HG03575 (cell line): ENCODE measurements at regions not wholly inside any gene's neighbourhood (a gene's known extent, or its start where the extent isn't known, plus 50 kb on each side); places are given as distances from the start of the nearest gene placed in this dataset.

Experiments used
- ATAC-seq: cut with Tn5 transposase; IDR thresholded peaks from one replicate; pipeline ENCODE4 v1.9.1; 2021; ENCODE audit not compliant: unreplicated experiment, insufficient number of reproducible peaks, low FRiP score; ENCODE audit errors: extremely low read depth

DNA sequence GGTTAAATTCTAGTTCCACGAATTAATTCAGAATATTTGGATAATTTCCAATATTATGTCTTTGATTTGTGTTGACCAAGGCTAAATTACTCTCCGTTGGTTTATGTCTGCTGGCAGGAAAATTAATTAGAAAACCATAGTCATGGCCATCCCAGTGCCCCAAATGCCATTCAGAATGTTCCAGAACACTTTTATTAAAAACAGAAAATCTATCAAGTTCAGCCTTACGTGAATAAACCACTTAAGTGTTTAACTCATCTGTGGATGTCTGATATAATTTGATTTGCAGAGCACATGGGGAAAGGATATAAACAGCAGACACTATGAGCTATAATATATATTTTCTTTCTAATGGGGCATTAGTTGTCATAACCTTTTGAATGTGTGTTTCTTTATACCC lies 480.7 kb downstream of the MRPL39 start:
- no peak for ATAC-seq

DNA sequence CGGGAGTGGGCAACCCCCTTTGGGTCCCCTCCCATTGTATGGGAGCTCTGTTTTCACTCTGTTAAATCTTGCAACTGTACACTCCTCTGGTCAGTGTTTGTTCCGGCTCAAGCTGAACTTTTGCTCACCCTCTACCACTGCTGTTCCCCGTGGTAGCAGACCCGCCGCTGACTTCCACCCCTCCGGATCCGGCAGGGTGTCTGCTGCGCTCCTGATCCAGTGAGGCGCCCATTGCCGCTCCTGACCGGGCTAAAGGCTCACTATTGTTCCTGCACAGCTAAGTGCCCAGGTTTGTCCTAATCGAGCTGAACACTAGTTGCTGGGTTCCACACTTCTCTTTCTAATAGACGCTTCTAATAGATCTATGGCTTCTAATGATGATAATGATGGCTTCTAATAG lies 488.6 kb downstream of the MRPL39 start:
- no peak for ATAC-seq

DNA sequence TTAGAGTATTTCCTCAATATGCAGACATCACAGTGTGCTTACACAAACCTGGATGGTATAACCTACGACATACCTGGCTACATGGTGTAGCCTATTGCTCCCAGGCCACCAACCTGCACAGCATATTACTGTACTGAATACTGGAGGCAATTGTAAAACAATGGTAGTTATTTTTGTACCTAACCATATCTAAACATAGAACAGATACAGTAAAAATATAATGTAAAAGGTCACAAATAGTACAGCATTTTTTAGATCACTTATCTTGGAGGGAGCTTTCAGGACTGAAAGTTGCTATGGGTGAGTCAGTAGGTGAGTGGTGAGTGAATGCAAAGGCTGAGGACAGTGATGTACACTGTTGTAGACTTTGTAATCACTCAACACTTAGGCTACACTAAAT lies 492.3 kb downstream of the MRPL39 start:
- peak; percentile 77 for ATAC-seq

DNA sequence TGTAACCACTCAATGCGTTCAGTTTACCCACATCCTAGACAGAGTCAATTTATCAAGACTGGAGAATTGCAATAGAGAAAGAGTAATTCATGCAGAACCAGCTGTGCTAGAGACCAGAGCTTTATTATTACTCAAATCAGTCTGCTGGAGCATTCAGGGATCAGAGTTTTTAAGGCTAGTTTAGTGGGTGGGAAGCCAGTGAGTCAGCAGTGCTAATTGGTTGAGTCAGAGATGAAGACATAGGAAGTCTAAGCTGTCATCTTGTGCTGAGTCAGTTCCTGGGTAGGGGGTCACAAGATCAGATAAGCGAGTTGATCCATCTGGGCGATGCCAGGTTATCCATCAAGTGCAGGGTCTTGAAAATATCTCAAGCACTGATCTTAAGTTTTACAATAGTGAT lies 499.6 kb downstream of the MRPL39 start:
- no peak for ATAC-seq

DNA sequence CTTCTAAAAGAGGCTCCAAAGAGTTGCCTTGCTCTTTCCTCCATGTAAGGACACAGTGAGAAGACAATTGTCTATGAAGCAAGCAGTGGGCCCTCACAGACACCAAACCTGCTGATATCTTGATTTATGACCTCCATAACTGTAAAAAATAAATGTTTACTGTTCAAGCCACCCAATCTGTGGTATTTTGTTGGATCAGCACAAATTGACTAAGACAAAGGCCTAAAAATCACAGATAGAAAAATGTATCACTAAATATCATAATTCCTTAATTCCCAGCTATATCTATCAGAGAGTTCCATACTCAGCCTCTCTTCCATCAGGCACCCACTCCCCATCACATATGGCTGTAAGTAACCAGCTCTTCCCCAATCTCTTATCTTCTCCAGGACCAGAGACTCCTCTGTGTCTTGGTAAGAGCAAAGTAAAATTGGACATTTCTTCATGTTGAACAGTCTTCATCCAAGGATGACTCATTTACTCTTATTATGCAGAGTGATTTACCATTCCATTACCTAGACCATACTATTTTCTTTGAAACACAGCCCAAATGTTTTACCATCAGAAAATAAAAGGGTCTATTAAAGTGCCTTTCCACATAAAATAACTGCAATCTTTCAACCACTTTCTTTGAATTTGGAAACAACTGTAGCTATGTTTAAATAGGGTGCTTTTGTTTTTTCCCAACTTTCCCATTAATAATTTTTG lies 503.6 kb downstream of the MRPL39 start:
- ATAC-seq = no peak

DNA sequence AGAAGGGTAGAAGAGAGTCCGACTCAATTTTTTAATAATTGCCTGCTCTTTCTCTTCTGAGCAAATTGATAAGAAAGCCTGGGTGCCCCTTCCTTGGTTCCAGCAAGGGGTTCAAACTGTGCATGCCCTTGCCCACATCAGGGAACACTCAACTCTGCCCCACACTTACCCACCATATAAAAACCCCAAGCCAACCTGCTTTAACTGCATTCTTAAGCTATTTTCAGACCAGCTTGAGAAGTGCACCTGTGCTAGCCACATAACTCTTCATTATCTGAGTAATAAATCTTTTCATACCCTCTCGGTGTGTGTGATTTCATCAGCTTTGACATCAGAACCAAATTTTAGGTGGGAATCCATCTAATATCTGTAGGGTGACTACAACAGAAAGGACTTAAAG lies 509.6 kb downstream of the MRPL39 start:
- ATAC-seq = no peak

DNA sequence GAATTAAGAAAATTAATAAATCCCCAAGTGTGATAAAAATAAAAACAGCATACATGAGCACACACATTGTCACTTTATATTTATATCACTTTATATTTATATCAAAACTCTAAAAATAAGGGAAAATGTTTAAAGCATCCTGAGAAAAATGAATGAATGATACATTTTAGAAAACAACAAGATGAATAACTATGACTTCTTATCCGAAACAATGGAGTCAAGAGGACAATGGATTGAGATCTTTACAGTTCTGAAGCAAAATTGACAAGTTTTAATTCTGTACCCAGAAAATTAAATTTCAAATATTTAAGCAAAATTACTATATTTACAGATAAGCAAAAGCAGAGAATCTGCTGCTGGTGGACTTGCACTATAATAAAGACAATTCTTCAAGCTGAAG lies 512.6 kb downstream of the MRPL39 start:
- ATAC-seq = no peak

DNA sequence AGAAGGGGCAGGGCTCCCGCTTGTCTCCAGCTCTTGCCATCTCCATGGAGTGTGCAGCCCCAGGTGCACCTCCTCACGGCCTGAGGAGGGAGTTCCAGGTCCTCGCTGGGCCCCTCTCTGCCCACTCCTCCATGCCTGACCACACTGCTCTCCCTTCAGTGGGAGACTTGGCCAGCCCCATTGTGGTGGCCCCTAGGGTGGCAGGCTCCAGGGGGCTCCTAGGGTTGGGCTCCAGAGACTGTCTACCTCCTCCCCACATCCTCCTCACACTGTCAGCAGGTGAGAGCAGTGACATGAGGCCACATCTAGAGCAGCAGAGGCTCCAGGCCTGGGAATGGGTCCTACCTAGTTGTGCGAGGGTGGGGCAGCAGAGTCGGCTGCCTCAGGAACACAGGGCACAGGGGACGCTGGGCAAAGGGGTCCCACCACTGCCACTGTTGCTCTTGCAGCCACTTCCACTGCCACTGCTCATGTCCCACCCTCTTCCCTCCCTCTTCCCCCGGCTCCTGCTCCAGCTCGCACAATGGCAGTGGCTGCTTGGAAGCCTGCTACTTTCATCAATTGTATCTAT lies 514.8 kb downstream of the MRPL39 start:
- no peak for ATAC-seq

DNA sequence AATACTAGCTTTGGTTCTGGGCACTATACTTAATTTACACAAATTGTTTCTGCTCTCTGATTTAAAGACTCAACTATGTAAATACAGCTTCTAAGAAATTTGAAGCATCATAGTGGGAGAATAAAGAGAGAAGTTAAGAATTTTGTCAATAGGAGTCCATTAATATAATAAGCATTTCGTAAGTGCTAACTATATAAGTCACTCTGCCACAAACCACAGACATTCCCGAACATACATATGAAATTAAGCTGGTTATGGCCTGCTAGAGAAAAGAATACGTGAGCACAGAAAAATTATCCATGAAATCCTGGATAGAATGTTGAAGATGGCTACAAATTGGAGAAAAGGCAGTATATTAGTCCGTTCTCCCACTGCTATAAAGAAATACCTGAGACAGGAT lies 526.2 kb downstream of the MRPL39 start:
- ATAC-seq = no peak

DNA sequence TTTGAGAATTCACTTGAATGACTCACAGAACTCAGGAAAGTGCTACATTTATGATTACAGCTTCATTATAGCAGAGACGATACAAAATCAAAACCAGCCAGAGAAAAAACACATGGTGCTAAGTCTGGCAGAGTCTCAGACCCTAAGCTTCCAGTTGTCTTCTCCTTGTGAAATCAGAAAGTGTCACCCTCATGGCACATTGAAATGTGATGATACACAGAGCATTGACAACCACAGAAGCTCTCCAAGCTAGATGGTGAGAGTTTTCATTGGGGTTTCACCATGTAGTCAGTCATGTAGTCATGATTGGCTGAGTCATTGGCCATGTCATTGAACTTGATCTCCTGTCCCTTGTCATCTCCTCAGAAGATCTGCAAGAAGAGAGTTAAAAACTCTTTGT lies 526.6 kb downstream of the MRPL39 start:
- ATAC-seq = no peak

DNA sequence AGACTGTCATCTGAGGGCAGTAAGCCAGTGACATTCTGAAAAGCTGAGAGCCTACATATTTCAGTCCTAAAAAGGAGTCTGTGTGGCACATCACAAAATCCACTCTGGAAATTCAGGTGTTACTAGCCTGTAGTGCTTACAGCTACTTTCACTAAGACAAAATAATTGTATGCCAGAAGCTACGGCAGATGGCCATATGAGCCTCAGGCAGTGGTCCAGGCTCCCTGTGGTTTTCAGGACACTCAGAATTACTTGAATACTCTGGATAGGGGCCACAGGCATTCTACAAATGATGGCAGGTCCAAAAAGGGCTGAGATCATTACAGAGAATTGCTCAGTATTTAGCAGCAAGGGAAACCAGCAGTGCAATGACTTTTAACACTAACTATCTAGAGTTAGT lies 527.1 kb downstream of the MRPL39 start:
- ATAC-seq = no peak

DNA sequence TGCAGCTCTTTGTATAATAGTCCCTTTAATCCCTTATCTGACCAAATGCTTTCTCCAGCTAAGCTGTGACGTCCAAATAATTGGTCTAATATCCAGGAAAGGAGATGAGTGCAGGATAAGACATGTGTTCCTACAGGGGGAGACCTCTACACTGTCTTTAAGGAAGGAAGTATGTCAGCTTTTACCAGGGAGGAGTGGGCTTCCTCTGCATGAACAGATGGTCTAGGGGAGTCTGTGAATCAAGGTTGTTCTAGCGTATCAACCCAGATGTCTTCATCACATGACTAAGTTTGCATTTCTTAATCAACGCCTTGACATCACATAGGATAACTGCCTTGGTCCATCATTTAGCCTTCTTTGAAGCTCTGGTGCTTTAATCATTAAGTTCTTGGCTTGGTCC lies 528.2 kb downstream of the MRPL39 start:
- no peak for ATAC-seq

DNA sequence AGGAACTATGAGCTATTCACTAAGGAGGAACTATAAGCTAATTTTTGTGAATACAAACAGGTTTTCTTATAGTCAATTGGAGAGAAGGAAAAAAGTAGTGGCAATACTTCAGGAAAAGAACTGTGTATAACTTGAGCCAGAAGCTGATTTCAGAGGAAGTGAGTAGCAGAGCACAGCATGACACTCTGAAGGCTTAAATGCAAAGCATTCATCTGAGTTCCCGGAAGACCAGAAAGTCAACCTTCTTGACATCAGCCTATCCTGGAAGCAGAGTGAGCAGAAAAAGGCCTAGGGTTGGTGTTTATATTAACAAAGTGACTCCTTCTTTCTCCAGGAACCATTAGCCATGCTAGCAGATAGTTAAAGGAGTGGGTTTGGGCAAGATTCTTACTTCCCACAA lies 545.2 kb downstream of the MRPL39 start:
- ATAC-seq = no peak

DNA sequence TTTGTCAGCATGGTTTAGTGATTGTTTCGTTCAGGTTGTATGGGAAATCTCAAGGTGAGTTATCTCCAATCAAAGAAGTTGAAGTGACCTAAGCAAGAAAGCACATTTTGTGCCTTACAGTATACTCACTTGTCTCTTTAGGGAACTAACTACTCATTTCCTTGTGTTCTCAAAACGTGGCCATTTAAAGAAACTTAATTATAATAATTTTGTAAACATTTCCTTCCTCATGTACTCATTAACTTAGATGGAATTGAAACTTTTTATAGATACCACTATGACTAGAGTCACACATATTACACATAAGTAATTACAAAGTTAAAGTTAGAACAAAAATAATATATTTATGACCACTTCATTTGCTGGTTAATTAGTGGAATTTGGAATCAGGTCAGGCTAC lies 552.6 kb downstream of the MRPL39 start:
- ATAC-seq = no peak

DNA sequence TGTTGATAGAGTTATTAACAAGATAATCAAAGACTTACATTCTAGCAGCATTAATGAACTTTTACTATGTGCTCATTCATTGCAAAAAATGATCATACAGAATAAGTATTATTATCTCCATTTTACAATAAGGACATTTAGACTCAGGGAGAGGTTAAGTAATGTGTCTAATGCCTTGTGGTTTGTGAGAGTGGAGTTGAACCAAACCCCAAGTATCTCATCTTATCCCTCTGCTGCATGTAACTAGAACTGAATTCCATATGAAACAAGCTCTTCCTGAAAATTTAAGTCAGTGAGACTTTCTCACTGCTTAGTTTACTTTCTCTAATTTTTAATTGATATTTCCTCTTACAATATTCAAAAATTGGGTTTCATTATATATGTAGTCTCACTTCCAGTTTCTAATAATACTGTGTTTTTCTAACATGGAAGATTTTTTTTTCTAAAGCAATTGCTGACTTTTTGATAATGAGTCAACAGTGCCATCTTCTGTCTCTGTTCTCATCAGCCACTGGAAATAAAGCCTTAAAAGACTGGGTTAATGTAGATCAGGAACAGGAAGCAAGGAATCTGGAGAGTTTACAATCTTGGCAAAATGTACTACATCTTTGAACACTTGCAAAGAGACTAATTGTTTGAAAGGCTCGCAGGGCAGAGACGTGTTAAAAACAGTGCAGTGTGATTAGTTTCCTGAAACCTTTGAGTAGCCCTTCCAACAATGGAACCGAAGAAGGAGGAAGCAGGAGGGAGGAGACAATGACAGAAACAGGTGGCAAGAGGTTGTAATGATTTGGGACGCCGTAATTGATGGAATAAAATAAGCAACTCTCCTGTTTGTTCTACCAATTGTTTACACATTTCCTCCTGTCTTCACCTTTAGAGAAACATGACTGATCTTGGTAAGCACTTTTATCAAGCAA lies 567.6 kb downstream of the MRPL39 start:
- ATAC-seq = peak; percentile 87

DNA sequence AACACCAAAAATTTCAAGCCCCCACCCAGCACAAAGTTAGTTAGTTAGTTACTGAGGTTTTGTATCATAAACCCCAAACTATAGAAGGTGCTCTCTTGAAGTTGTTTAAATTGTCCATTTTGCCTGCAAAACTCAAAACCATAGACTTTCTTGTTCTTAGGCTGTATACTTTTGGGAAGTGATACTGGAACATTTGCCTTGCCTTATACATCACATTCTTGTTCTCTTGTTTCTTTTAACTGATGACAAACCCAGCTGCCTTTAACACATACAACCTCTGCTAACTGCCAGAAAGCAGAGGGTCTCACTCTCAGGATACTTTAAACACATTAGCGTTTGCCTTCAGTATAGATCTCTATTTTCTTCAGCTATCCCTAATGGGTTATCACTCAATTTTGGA lies 570.5 kb downstream of the MRPL39 start:
- no peak for ATAC-seq

DNA sequence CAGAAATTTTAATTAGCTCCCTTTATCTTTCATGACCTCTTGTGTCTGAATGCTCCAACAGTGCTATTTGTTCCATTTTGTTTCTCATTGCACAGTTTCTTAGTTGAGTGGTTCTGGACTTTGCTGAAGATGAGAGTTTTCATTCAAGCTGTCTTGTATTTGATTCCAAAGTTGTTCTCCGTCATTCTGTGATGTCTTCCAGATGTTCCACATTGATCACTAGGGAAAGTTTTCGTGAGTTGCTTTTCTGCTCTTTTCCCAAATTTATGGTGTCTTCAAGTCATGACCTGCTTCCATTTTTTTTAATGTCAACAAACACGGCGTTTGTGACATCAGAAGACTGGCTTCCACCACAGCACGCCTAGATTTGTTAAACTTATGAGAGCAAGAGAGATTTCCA lies 575.5 kb downstream of the MRPL39 start:
- no peak for ATAC-seq

DNA sequence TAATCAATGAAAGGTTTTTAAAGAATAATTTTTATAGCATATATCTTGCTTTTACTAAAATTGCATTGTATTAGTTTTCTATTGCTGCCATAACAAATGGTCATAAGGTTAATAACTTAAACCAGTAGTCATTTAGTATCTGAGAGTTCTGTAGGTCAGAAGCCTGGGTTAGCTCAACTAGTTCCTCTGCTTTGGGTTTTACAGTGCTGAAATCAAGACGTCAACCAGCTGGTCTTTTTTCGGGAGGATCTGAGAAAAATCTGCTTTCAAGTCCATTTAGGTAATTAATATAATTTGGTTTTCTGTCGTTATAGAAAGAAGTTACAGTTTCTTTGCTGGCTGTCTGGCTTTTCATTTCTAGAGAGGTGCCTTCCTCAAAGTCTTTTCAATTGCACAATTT lies 577.7 kb downstream of the MRPL39 start:
- no peak for ATAC-seq

DNA sequence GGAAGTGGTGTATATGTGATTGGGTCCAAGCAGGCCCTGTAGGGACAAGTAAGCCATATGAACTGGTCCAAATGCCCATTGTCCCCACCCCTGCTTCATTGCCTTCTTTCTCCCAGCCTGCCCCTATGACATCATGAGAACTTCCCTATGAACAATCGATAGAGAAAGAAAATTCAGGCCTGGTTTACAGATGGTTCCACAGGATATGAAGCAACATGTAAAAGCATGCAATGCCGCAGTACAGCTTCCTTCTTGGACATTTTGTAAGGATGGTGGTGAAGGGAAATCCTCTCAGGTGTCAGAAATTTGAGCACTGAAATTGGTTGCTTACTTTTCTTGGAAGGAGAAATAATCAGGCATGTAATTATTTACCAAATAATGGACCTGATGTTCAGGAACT lies 581.7 kb downstream of the MRPL39 start:
- ATAC-seq = no peak

DNA sequence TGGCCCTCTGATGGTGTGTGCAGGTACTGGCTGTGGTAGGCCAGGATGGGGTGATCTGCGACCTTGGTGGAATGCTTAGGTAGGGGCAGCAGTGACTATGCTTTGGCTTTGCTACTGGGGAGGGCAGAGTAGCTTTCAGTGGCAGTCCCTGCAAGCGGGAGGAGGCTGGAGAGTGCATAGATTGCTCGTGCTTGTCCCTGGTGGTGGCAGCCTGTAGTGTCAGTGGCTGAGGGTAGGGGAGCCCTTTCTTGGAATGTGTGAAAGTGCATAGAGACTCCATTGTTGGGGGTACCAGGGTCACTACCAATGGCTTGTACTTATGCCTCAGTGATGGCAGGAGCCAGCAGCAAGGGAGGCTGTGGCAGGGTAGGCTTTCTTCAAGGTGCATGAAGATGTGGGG lies 582.6 kb downstream of the MRPL39 start:
- ATAC-seq = no peak
